ENCODE measurements at regions not wholly inside any gene's neighbourhood (a gene's known extent, or its start where the extent isn't known, plus 50 kb on each side); places are given as distances from the start of the nearest gene placed in this dataset.

GRCh38 chr5:107781451-107781850, 110.7 kb upstream of the EFNA5 start:
- Histone ChIP-seq H3K4ac (ENCODE audit: low read length) (no peak overlapping the region), H4K91ac (ENCODE audit: low read depth, low read length, poor library complexity) (no peak overlapping the region), H2BK12ac (ENCODE audit: low read length) (no peak overlapping the region), H3K79me1 (ENCODE audit: low read depth, low read length) (no peaks in the 10 kb centered on the region), H3K27ac (replicated peaks; ENCODE audit: low read length) (no peak overlapping the region), H2AFZ (ENCODE audit: low read length) (no peak overlapping the region), H2BK15ac (ENCODE audit: low read length) (no peak overlapping the region), H2AK5ac (ENCODE audit: low read depth, low read length) (no peak overlapping the region), H3K18ac (ENCODE audit: low read length) (no peak overlapping the region), H3K23ac (ENCODE audit: low read depth, low read length, poor library complexity) (no peak overlapping the region), H3K27me3 (ENCODE audit: control insufficient read depth in 3 of 3, insufficient read depth in 3 of 3, low read depth in 1 of 3, low read length in 3 of 3) (no peaks in the 10 kb centered on the region), H3K14ac (ENCODE audit: low read length) (no peak overlapping the region), H3K4me1 (ENCODE audit: control insufficient read depth in 2 of 2, insufficient read depth in 1 of 2, low read depth in 1 of 2, low read length in 2 of 2) (peaks cover 1 to 21% of the 10 kb centered on the region in 2 donors), H3K4me3 (ENCODE audit: low read length in 2 of 2) (no peak overlapping the region), H3K9ac (ENCODE audit: low read depth, low read length, poor library complexity) (no peak overlapping the region), H2BK5ac (ENCODE audit: low read length) (no peak overlapping the region), H3K9me3 (replicated peaks in 1 of 2; ENCODE audit: control insufficient read depth in 2 of 2, insufficient read depth in 1 of 2, low read depth in 1 of 2, low read length in 2 of 2) (peaks cover 5 to 13% of the 10 kb centered on the region in 2 donors), H2BK120ac (ENCODE audit: low read depth, low read length) (no peak overlapping the region), H4K8ac (ENCODE audit: low read depth, low read length) (no peak overlapping the region), H3K36me3 (replicated peaks in 1 of 2; ENCODE audit: control insufficient read depth in 2 of 2, insufficient read depth in 2 of 2, low read length in 2 of 2) (no peaks in the 10 kb centered on the region), H3K4me2 (ENCODE audit: insufficient read depth, low read length, poor library complexity, severe bottlenecking) (no peak overlapping the region)
- WGBS, 2 donors (ENCODE audit: extremely low coverage in 2 of 2, insufficient read length in 2 of 2, insufficient replicate concordance in 1 of 2), result no CpG with 5 or more reads among the region's 1 CpG
- no peak for DNase-seq (ENCODE audit: low spot score)

- no peak for DNase-seq (ENCODE audit: low spot score)
- no peaks in the 10 kb centered on the region for H3K27me3 ChIP-seq (ENCODE audit: control insufficient read depth in 3 of 3, insufficient read depth in 3 of 3, low read depth in 1 of 3, low read length in 3 of 3)
- H3K9ac ChIP-seq (ENCODE audit: low read depth, low read length, poor library complexity), result no peak overlapping the region
- no peak overlapping the region for H2BK12ac ChIP-seq (ENCODE audit: low read length)
- no peak overlapping the region for H3K14ac ChIP-seq (ENCODE audit: low read length)
- H2BK120ac ChIP-seq (ENCODE audit: low read depth, low read length), result no peak overlapping the region
- H2AK5ac ChIP-seq (ENCODE audit: low read depth, low read length), result no peak overlapping the region
- no peak overlapping the region for H3K4ac ChIP-seq (ENCODE audit: low read length)
- H2BK5ac ChIP-seq (ENCODE audit: low read length), result no peak overlapping the region
- no peak overlapping the region for H3K23ac ChIP-seq (ENCODE audit: low read depth, low read length, poor library complexity)
- peaks cover 3 to 9% of the 10 kb centered on the region in 2 donors for H3K9me3 ChIP-seq (replicated peaks in 1 of 2; ENCODE audit: control insufficient read depth in 2 of 2, insufficient read depth in 1 of 2, low read depth in 1 of 2, low read length in 2 of 2)
- H3K4me3 ChIP-seq (ENCODE audit: low read length in 2 of 2), result no peak overlapping the region
- H3K4me2 ChIP-seq (ENCODE audit: insufficient read depth, low read length, poor library complexity, severe bottlenecking), result no peak overlapping the region
- no peak overlapping the region for H4K8ac ChIP-seq (ENCODE audit: low read depth, low read length)
- H4K91ac ChIP-seq (ENCODE audit: low read depth, low read length, poor library complexity), result no peak overlapping the region
- no peaks in the 10 kb centered on the region for H3K36me3 ChIP-seq (replicated peaks in 1 of 2; ENCODE audit: control insufficient read depth in 2 of 2, insufficient read depth in 2 of 2, low read length in 2 of 2)
- no peak overlapping the region for H2BK15ac ChIP-seq (ENCODE audit: low read length)
- no CpG with 5 or more reads among the region's 2 CpGs for WGBS, 2 donors (ENCODE audit: extremely low coverage in 2 of 2, insufficient read length in 2 of 2, insufficient replicate concordance in 1 of 2)
- H3K4me1 ChIP-seq (ENCODE audit: control insufficient read depth in 2 of 2, insufficient read depth in 1 of 2, low read depth in 1 of 2, low read length in 2 of 2), result peaks cover 1 to 24% of the 10 kb centered on the region in 2 donors
- no peak overlapping the region for H3K18ac ChIP-seq (ENCODE audit: low read length)
- no peaks in the 10 kb centered on the region for H3K79me1 ChIP-seq (ENCODE audit: low read depth, low read length)
- no peak overlapping the region for H3K27ac ChIP-seq (replicated peaks; ENCODE audit: low read length)
- no peak overlapping the region for H2AFZ ChIP-seq (ENCODE audit: low read length)
Measured at GRCh38 chr5:107779437-107779836, 108.7 kb upstream of the EFNA5 start.

- no peak overlapping the region for H3K14ac ChIP-seq (ENCODE audit: low read length)
- H3K79me1 ChIP-seq (ENCODE audit: low read depth, low read length), result no peaks in the 10 kb centered on the region
- no peak overlapping the region for H3K4me3 ChIP-seq (ENCODE audit: low read length in 2 of 2)
- no peak overlapping the region for H2BK5ac ChIP-seq (ENCODE audit: low read length)
- H3K27ac ChIP-seq (replicated peaks; ENCODE audit: low read length), result no peak overlapping the region
- H2BK15ac ChIP-seq (ENCODE audit: low read length), result no peak overlapping the region
- H2BK12ac ChIP-seq (ENCODE audit: low read length), result no peak overlapping the region
- peaks cover 3 to 9% of the 10 kb centered on the region in 2 donors for H3K9me3 ChIP-seq (replicated peaks in 1 of 2; ENCODE audit: control insufficient read depth in 2 of 2, insufficient read depth in 1 of 2, low read depth in 1 of 2, low read length in 2 of 2)
- peaks cover 1 to 26% of the 10 kb centered on the region in 2 donors for H3K4me1 ChIP-seq (ENCODE audit: control insufficient read depth in 2 of 2, insufficient read depth in 1 of 2, low read depth in 1 of 2, low read length in 2 of 2)
- H2AFZ ChIP-seq (ENCODE audit: low read length), result no peak overlapping the region
- no peak overlapping the region for H3K9ac ChIP-seq (ENCODE audit: low read depth, low read length, poor library complexity)
- H3K4ac ChIP-seq (ENCODE audit: low read length), result no peak overlapping the region
- no CpG with 5 or more reads among the region's 3 CpGs for WGBS, 2 donors (ENCODE audit: extremely low coverage in 2 of 2, insufficient read length in 2 of 2, insufficient replicate concordance in 1 of 2)
- no peak overlapping the region for H3K18ac ChIP-seq (ENCODE audit: low read length)
- no peak overlapping the region for H4K8ac ChIP-seq (ENCODE audit: low read depth, low read length)
- H2AK5ac ChIP-seq (ENCODE audit: low read depth, low read length), result no peak overlapping the region
- H3K23ac ChIP-seq (ENCODE audit: low read depth, low read length, poor library complexity), result no peak overlapping the region
- no peaks in the 10 kb centered on the region for H3K27me3 ChIP-seq (ENCODE audit: control insufficient read depth in 3 of 3, insufficient read depth in 3 of 3, low read depth in 1 of 3, low read length in 3 of 3)
- H3K4me2 ChIP-seq (ENCODE audit: insufficient read depth, low read length, poor library complexity, severe bottlenecking), result no peak overlapping the region
- no peak for DNase-seq (ENCODE audit: low spot score)
- no peak overlapping the region for H4K91ac ChIP-seq (ENCODE audit: low read depth, low read length, poor library complexity)
- no peak overlapping the region for H2BK120ac ChIP-seq (ENCODE audit: low read depth, low read length)
- no peaks in the 10 kb centered on the region for H3K36me3 ChIP-seq (replicated peaks in 1 of 2; ENCODE audit: control insufficient read depth in 2 of 2, insufficient read depth in 2 of 2, low read length in 2 of 2)
Measured at GRCh38 chr5:107778647-107779046, 107.9 kb upstream of the EFNA5 start.

- peaks cover 7 to 28% of the 10 kb centered on the region in 2 donors for H3K4me1 ChIP-seq (ENCODE audit: control insufficient read depth in 2 of 2, insufficient read depth in 1 of 2, low read depth in 1 of 2, low read length in 2 of 2)
- H2AFZ ChIP-seq (ENCODE audit: low read length), result peak overlapping the region; percentile 32
- no peak overlapping the region for H3K18ac ChIP-seq (ENCODE audit: low read length)
- DNase-seq (ENCODE audit: low spot score), result no peak
- H3K27me3 ChIP-seq (ENCODE audit: control insufficient read depth in 3 of 3, insufficient read depth in 3 of 3, low read depth in 1 of 3, low read length in 3 of 3), result no peaks in the 10 kb centered on the region
- H3K9me3 ChIP-seq (replicated peaks in 1 of 2; ENCODE audit: control insufficient read depth in 2 of 2, insufficient read depth in 1 of 2, low read depth in 1 of 2, low read length in 2 of 2), result peaks cover 3 to 9% of the 10 kb centered on the region in 2 donors
- H2BK120ac ChIP-seq (ENCODE audit: low read depth, low read length), result no peak overlapping the region
- no peak overlapping the region for H4K8ac ChIP-seq (ENCODE audit: low read depth, low read length)
- H2BK15ac ChIP-seq (ENCODE audit: low read length), result no peak overlapping the region
- H3K79me1 ChIP-seq (ENCODE audit: low read depth, low read length), result no peaks in the 10 kb centered on the region
- H3K23ac ChIP-seq (ENCODE audit: low read depth, low read length, poor library complexity), result no peak overlapping the region
- H2BK5ac ChIP-seq (ENCODE audit: low read length), result no peak overlapping the region
- no CpG with 5 or more reads among the region's 6 CpGs for WGBS, 2 donors (ENCODE audit: extremely low coverage in 2 of 2, insufficient read length in 2 of 2, insufficient replicate concordance in 1 of 2)
- no peak overlapping the region for H3K27ac ChIP-seq (replicated peaks; ENCODE audit: low read length)
- peak overlapping the region in 1 of 2 donors; percentile 12 for H3K4me3 ChIP-seq (ENCODE audit: low read length in 2 of 2)
- H2BK12ac ChIP-seq (ENCODE audit: low read length), result no peak overlapping the region
- H4K91ac ChIP-seq (ENCODE audit: low read depth, low read length, poor library complexity), result no peak overlapping the region
- H3K4me2 ChIP-seq (ENCODE audit: insufficient read depth, low read length, poor library complexity, severe bottlenecking), result no peak overlapping the region
- no peak overlapping the region for H3K9ac ChIP-seq (ENCODE audit: low read depth, low read length, poor library complexity)
- no peak overlapping the region for H3K4ac ChIP-seq (ENCODE audit: low read length)
- H3K14ac ChIP-seq (ENCODE audit: low read length), result no peak overlapping the region
- H2AK5ac ChIP-seq (ENCODE audit: low read depth, low read length), result no peak overlapping the region
- no peaks in the 10 kb centered on the region for H3K36me3 ChIP-seq (replicated peaks in 1 of 2; ENCODE audit: control insufficient read depth in 2 of 2, insufficient read depth in 2 of 2, low read length in 2 of 2)
Measured at GRCh38 chr5:107776922-107777740, 106.4 kb upstream of the EFNA5 start.
